Ishikawa (cell line): ENCODE measurements at regions not wholly inside any gene's neighbourhood (a gene's known extent, or its start where the extent isn't known, plus 50 kb on each side); places are given as distances from the start of the nearest gene placed in this dataset.

ENCODE experiments used
- CEBPB ChIP-seq: IDR thresholded peaks from 2 replicates; pipeline ENCODE4 v1.6.1; 2012
- CREB1 ChIP-seq: IDR thresholded peaks from 2 replicates; pipeline ENCODE4 v1.6.1; 2012; ENCODE audit warnings: low read depth
- EGR1 ChIP-seq: IDR thresholded peaks from 2 replicates; pipeline ENCODE4 v1.6.1; 2012
- EP300 ChIP-seq: IDR thresholded peaks from 2 replicates; pipeline ENCODE4 v1.6.1; 2012; ENCODE audit warnings: borderline replicate concordance
- FOXM1 ChIP-seq: IDR thresholded peaks from 2 replicates; pipeline ENCODE4 v1.6.1; 2012; ENCODE audit warnings: low read depth, borderline replicate concordance
- MAX ChIP-seq: IDR thresholded peaks from 2 replicates; pipeline ENCODE4 v1.6.1; 2012
- NFIC ChIP-seq: IDR thresholded peaks from 2 replicates; pipeline ENCODE4 v1.6.1; 2012
- RAD21 ChIP-seq: IDR thresholded peaks from 2 replicates; pipeline ENCODE4 v1.6.1; 2012; ENCODE audit warnings: low read depth
- REST ChIP-seq: IDR thresholded peaks from 2 replicates; pipeline ENCODE4 v1.6.1; 2012; ENCODE audit warnings: low read depth, mild to moderate bottlenecking
- TAF1 ChIP-seq: IDR thresholded peaks from 2 replicates; pipeline ENCODE4 v1.6.1; 2012; ENCODE audit warnings: low read depth, mild to moderate bottlenecking
- TCF12 ChIP-seq: IDR thresholded peaks from 2 replicates; pipeline ENCODE4 v1.6.1; 2012; ENCODE audit warnings: low read depth
- TEAD4 ChIP-seq: IDR thresholded peaks from 2 replicates; pipeline ENCODE4 v1.6.1; 2012
- USF1 ChIP-seq: IDR thresholded peaks from 2 replicates; pipeline ENCODE4 v1.6.1; 2012
- YY1 ChIP-seq: IDR thresholded peaks from 2 replicates; pipeline ENCODE4 v1.6.1; 2012; ENCODE audit warnings: low read depth
- ZBTB7A ChIP-seq: IDR thresholded peaks from 2 replicates; pipeline ENCODE4 v1.6.1; 2012; ENCODE audit warnings: low read depth

- TF ChIP-seq MAX (no peak), YY1 (no peak), ZBTB7A (no peak), USF1 (no peak), EGR1 (no peak), CEBPB (no peak), REST (no peak), CREB1 (no peak), TCF12 (no peak), TAF1 (no peak), TEAD4 (no peak), EP300 (no peak), NFIC (no peak), FOXM1 (no peak), RAD21 (no peak)
Measured at GRCh38 chr4:3699678-3700077, 66.5 kb upstream of the ADRA2C start.

GRCh38 chr4:3699261-3699660, 66.9 kb upstream of the ADRA2C start:
- TF ChIP-seq REST: no peak
- TF ChIP-seq TAF1: no peak
- TF ChIP-seq EP300: no peak
- no peak for TF ChIP-seq TEAD4
- no peak for TF ChIP-seq CREB1
- TF ChIP-seq USF1: no peak
- no peak for TF ChIP-seq CEBPB
- no peak for TF ChIP-seq NFIC
- no peak for TF ChIP-seq YY1
- no peak for TF ChIP-seq MAX
- TF ChIP-seq ZBTB7A: no peak
- TF ChIP-seq FOXM1: no peak
- no peak for TF ChIP-seq RAD21
- no peak for TF ChIP-seq EGR1
- no peak for TF ChIP-seq TCF12

- no peak for TF ChIP-seq MAX
- TF ChIP-seq TEAD4: no peak
- TF ChIP-seq TAF1: no peak
- no peak for TF ChIP-seq CEBPB
- TF ChIP-seq NFIC: no peak
Measured at GRCh38 chr4:3697033-3697432, 69.2 kb upstream of the ADRA2C start.

GRCh38 chr4:3690551-3691152, 75.5 kb upstream of the ADRA2C start:
- no peak for TF ChIP-seq CEBPB
- TF ChIP-seq TEAD4: no peak
- no peak for TF ChIP-seq MAX
- TF ChIP-seq USF1: no peak
- no peak for TF ChIP-seq REST
- no peak for TF ChIP-seq EP300
- TF ChIP-seq TAF1: no peak
- TF ChIP-seq EGR1: no peak
- no peak for TF ChIP-seq FOXM1
- no peak for TF ChIP-seq NFIC
- no peak for TF ChIP-seq TCF12
